ENCODE measurements at regions not wholly inside any gene's neighbourhood (a gene's known extent, or its start where the extent isn't known, plus 50 kb on each side); places are given as distances from the start of the nearest gene placed in this dataset.

DNA sequence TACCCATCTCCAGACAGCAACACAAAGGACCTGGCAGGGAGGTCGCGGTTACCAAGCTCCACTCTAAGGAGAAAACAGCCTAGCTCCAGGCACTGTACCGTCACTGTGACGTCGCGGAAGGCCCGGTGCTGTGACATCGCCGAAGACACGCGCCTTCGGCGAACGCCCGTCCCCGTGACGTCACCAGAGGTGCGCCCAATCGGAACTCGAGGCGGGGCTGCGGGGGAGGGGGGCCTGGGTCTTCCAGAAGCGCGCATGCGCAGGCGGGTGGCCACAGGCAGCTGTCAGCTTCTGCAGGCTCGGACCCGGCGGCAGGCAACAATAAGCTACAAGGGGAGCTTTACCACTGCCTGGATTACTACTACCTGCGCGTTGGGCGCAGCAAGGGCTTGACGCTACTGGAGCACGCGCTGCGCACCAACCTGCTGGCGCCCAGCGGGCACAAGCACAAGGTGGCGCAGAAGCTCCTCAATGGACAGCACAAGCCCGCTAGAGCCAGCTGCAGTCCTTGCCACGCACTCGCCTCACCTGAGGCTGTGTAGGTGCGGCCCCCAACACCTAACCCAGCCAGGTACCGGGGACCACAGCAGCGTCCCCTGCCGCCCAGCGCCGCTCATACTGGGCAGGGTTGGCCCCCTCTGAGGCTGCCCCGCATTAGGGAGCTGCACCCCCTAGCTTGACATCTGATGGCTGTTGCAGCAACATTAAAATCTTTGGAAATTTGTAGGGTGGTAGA lies 208.4 kb downstream of the TPST1 start:
- in situ Hi-C loops (cut with HindIII; ENCODE audit: low sequenced_read_pairs) = no loop called here
- peak overlapping the region; percentile 47 for H3K4me3 ChIP-seq (ENCODE audit: low read depth, low read length)
- peak; percentile 46 for DNase-seq (ENCODE audit: low read depth)
- TF ChIP-seq, protein P1, sequence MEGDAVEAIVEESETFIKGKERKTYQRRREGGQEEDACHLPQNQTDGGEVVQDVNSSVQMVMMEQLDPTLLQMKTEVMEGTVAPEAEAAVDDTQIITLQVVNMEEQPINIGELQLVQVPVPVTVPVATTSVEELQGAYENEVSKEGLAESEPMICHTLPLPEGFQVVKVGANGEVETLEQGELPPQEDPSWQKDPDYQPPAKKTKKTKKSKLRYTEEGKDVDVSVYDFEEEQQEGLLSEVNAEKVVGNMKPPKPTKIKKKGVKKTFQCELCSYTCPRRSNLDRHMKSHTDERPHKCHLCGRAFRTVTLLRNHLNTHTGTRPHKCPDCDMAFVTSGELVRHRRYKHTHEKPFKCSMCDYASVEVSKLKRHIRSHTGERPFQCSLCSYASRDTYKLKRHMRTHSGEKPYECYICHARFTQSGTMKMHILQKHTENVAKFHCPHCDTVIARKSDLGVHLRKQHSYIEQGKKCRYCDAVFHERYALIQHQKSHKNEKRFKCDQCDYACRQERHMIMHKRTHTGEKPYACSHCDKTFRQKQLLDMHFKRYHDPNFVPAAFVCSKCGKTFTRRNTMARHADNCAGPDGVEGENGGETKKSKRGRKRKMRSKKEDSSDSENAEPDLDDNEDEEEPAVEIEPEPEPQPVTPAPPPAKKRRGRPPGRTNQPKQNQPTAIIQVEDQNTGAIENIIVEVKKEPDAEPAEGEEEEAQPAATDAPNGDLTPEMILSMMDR (IDR thresholded peaks at IDR 0.05; ENCODE audit: low read depth, low read length, missing control alignments) = peak; percentile 44

DNA sequence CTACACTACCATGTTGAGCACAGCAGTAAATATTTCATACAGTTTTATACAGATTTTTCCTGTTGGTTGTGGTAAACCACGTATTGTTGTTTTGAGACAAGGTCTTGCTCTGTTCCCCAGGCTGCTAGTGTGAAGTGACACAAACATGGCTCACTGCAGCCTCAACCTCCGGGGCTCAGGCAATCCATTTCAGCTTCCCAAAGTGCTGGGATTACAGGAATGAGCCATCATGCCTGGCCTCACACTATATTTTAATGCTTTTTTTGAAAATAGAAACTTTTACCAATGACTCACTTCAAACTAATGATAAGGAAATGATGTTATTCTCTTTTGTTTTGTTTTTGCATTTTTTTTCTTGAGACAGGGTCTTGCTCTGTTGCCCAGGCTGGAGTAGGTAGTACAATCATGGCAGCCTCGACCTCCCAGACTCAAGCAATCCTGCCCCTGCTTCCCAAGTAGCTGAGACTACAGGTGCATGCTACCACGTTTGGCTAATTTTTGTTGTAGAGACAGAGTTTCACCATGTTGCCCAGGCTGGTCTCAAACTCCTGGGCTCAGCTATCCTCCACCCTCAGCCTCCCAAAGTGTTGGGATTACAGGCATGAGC lies 210.6 kb downstream of the TPST1 start:
- in situ Hi-C loops (cut with HindIII; ENCODE audit: low sequenced_read_pairs) = no loop called here
- no peak for DNase-seq (ENCODE audit: low read depth)

DNA sequence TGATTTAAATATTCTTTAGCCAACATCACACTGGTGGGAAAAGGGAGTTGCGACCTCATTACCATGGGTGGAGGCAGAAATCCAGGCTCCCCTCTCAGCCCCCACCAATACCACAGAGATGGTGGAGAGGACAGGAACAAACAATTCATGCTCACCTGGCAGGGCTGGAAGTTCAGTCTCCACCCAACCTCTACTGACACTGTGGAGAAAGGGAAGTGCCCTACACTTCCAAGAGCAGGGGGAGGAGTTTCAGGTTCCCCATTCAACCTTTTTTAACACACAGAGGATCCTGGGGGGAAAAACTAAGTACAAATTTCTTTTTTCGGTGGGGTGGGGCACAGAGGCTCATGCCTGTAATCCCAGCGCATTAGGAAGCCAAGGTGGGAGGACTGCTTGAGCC lies 210.1 kb upstream of the KCTD7 start:
- in situ Hi-C loops (cut with HindIII; ENCODE audit: low sequenced_read_pairs) = no loop called here

More for the DNA sequence above, 210.6 kb downstream of the TPST1 start:
- no peak overlapping the region for H3K4me3 ChIP-seq (ENCODE audit: low read depth, low read length)
- TF ChIP-seq, protein P1 (IDR thresholded peaks at IDR 0.05; ENCODE audit: low read depth, low read length, missing control alignments) = no peak

DNA sequence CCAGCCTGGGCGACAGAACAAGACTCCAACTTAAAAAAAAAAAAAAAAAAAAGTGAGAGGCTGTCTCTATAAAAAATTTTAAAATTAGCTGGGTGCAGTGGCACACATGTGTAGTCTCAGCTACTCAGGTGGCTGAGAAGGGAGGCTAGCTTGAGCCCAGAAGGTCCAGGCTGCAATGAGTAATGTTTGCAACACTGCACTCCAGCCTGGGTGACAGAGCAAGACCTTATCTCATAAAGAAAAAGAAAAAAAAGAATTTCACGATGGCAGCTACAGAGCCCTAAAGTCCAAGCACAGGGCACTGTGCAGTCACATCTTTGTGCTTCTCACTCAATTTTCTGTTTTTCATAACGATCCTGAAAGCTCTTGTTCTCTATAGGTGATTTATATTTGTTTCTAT lies 209.5 kb upstream of the KCTD7 start:
- in situ Hi-C loops (cut with HindIII; ENCODE audit: low sequenced_read_pairs) = no loop called here
- no peak for DNase-seq (ENCODE audit: low read depth)
- H3K4me3 ChIP-seq (ENCODE audit: low read depth, low read length) = no peak overlapping the region
- TF ChIP-seq, protein P1 (IDR thresholded peaks at IDR 0.05; ENCODE audit: low read depth, low read length, missing control alignments) = no peak

More for the DNA sequence above, 210.1 kb upstream of the KCTD7 start:
- TF ChIP-seq, protein P1 (IDR thresholded peaks at IDR 0.05; ENCODE audit: low read depth, low read length, missing control alignments) = no peak
- H3K4me3 ChIP-seq (ENCODE audit: low read depth, low read length) = no peak overlapping the region
- DNase-seq (ENCODE audit: low read depth) = no peak

DNA sequence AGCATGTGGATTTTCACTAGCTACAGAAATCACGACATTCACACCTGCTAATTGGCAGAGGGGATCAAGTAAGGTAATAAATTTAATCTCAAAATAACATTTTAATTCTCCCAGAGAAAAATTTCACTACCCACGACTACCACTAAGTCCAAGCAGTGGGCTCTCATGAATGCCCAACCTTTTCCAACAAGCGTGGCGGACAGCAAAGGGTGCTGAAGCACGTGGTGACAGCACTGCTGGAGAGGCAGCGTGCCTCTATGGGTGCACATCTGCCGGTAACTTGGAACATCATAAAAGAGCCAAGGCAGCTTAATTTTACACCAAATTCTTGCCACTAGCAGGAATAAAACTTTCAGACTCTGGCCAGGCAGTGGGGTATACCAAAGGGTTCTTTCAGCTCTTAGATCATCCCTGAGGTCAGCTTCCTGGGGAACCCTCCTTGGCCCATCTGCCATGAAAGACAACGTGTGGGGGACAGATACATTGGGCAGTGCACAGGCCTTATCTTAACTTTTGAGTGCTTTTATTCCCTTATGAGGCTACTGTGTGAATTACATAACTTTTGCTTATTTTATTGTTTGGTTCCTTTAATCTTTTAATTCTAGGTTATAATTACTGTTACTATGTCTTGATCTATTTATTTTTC lies 206.7 kb upstream of the KCTD7 start:
- H3K4me3 ChIP-seq (ENCODE audit: low read depth, low read length) = no peak overlapping the region
- DNase-seq (ENCODE audit: low read depth) = no peak
- TF ChIP-seq, protein P1 (IDR thresholded peaks at IDR 0.05; ENCODE audit: low read depth, low read length, missing control alignments) = no peak
- in situ Hi-C loops (cut with HindIII; ENCODE audit: low sequenced_read_pairs) = no loop called here

DNA sequence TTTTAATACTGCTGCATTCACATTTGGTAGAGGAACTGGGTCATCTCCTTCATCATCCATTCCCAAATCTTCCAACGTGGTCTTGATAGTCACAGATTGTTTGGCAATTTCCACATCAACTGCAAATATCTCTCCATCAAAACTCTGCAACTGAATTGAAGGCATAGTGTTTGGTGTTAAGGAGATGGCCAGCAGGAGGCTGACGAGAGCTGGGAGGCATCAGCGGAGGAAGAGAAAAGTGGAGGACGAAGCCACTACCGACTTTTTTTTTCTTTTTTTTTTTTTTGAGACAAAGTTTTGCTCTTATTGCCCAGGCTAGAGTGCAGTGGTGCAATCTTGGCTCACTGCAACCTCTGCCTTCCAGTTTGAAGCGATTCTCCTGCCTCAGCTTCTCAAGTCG lies 205.0 kb upstream of the KCTD7 start:
- in situ Hi-C loops (cut with HindIII; ENCODE audit: low sequenced_read_pairs) = no loop called here
- H3K4me3 ChIP-seq (ENCODE audit: low read depth, low read length) = no peak overlapping the region
- DNase-seq (ENCODE audit: low read depth) = no peak
- TF ChIP-seq, protein P1 (IDR thresholded peaks at IDR 0.05; ENCODE audit: low read depth, low read length, missing control alignments) = no peak

Measured in astrocyte of the cerebellum (primary cell).